ENCODE measurements at regions not wholly inside any gene's neighbourhood (a gene's known extent, or its start where the extent isn't known, plus 50 kb on each side); places are given as distances from the start of the nearest gene placed in this dataset.

- H3K4me1 ChIP-seq (ENCODE audit: insufficient read depth), result no peaks in the 10 kb centered on the region
- no peaks in the 10 kb centered on the region for H3K27me3 ChIP-seq
- no peaks in the 10 kb centered on the region for H3K9me3 ChIP-seq
- TF ChIP-seq POLR2A (IDR thresholded peaks at IDR 0.05), result no peak
- no peak for TF ChIP-seq EP300 (IDR thresholded peaks at IDR 0.05)
- no peak for TF ChIP-seq CTCF (IDR thresholded peaks at IDR 0.05)
- H3K4me3 ChIP-seq, result no peak overlapping the region
- no peaks in the 10 kb centered on the region for H3K36me3 ChIP-seq
- DNase-seq, result no peak
- H3K27ac ChIP-seq, result no peak overlapping the region
- WGBS, 3 donors, result 68 to 87% (median 77%) methylated on average over 3 of the region's 3 CpGs
- intact Hi-C loops (cut with DNase I), result no loop called here
These were observed 613.7 kb downstream of the OLFM4 start for GRCh38 chr13:53642306-53642705.

- H3K4me1 ChIP-seq (ENCODE audit: insufficient read depth), result no peaks in the 10 kb centered on the region
- TF ChIP-seq EP300 (IDR thresholded peaks at IDR 0.05) (no peak), POLR2A (IDR thresholded peaks at IDR 0.05) (no peak), CTCF (IDR thresholded peaks at IDR 0.05) (no peak)
- no peak for DNase-seq
- H3K36me3 ChIP-seq, result no peaks in the 10 kb centered on the region
- H3K27ac ChIP-seq, result no peak overlapping the region
- H3K9me3 ChIP-seq, result no peaks in the 10 kb centered on the region
- H3K4me3 ChIP-seq, result no peak overlapping the region
- 78 to 84% (median 84%) methylated on average over 3 of the region's 3 CpGs for WGBS, 3 donors
- H3K27me3 ChIP-seq, result no peaks in the 10 kb centered on the region
- intact Hi-C loops (cut with DNase I), result no loop called here
These were observed 620.1 kb downstream of the OLFM4 start for GRCh38 chr13:53648673-53649072.

DNA sequence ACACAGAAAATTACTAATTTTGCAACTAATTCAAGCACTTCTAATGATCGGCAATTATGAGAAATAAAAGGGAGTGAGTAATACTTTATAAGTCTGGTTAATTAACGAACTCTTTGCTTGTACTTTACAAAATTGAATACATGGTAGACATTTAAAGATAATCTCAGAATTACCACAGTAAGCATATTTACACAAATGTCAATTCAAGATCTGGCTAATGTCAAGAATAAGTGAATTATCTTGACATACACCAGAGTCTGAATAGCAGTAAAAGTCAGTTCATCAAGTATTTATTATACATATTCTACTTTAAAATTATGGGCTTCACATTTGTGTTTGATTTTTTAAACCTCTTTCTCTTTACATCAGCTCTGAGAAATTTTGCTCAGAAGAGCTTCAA, 643.4 kb downstream of the OLFM4 start:
- Histone ChIP-seq H3K27me3 (no peaks in the 10 kb centered on the region), H3K4me1 (ENCODE audit: insufficient read depth) (no peaks in the 10 kb centered on the region), H3K36me3 (no peaks in the 10 kb centered on the region), H3K27ac (no peak overlapping the region), H3K4me3 (no peak overlapping the region), H3K9me3 (no peaks in the 10 kb centered on the region)
- intact Hi-C loops (cut with DNase I), result no loop called here
- WGBS, 3 donors, result 20 to 46% (median 26%) methylated on average over 2 of the region's 2 CpGs
- DNase-seq, result no peak
- no peak for TF ChIP-seq EP300 (IDR thresholded peaks at IDR 0.05)
- TF ChIP-seq POLR2A (IDR thresholded peaks at IDR 0.05), result no peak
- no peak for TF ChIP-seq CTCF (IDR thresholded peaks at IDR 0.05)

DNA sequence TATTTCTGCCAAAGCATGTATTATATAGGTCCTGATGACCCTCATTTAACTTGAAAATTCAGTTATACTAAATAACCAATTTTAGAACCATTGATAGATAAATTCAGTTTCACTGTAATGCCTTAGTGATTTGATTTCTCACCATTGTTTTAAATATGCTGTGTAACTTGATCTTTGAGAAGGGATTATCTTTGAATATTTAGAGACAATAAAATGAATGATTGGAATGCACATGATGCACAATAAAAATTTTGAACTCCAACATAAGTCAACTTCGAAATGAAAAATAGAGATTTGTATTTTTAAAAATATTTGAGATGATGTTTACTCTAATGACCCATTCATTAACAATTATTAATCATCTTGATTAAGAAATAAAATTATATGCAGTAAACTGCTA, 654.5 kb downstream of the OLFM4 start:
- Histone ChIP-seq H3K9me3 (no peaks in the 10 kb centered on the region), H3K27ac (no peak overlapping the region), H3K4me3 (no peak overlapping the region), H3K36me3 (no peaks in the 10 kb centered on the region), H3K4me1 (ENCODE audit: insufficient read depth) (no peaks in the 10 kb centered on the region), H3K27me3 (no peaks in the 10 kb centered on the region)
- 71 to 85% (median 74%) methylated on average over 1 of the region's 1 CpG for WGBS, 3 donors
- no peak for TF ChIP-seq CTCF (IDR thresholded peaks at IDR 0.05)
- no peak for TF ChIP-seq EP300 (IDR thresholded peaks at IDR 0.05)
- TF ChIP-seq POLR2A (IDR thresholded peaks at IDR 0.05), result no peak
- DNase-seq, result no peak
- intact Hi-C loops (cut with DNase I), result no loop called here

- DNase-seq, result no peak
- H3K4me3 ChIP-seq, result no peak overlapping the region
- H3K27ac ChIP-seq, result no peak overlapping the region
- H3K27me3 ChIP-seq, result no peaks in the 10 kb centered on the region
- TF ChIP-seq POLR2A (IDR thresholded peaks at IDR 0.05) (no peak), CTCF (IDR thresholded peaks at IDR 0.05) (no peak), EP300 (IDR thresholded peaks at IDR 0.05) (no peak)
- no peaks in the 10 kb centered on the region for H3K4me1 ChIP-seq (ENCODE audit: insufficient read depth)
- no peaks in the 10 kb centered on the region for H3K9me3 ChIP-seq
- 87 to 88% (median 87%) methylated on average over 2 of the region's 2 CpGs for WGBS, 3 donors
- H3K36me3 ChIP-seq, result no peaks in the 10 kb centered on the region
- intact Hi-C loops (cut with DNase I), result no loop called here
These were observed 655.0 kb downstream of the OLFM4 start for GRCh38 chr13:53683608-53684007.

Data from ovary (tissue), 7 donors.